GM18873 (cell line): ENCODE measurements at regions not wholly inside any gene's neighbourhood (a gene's known extent, or its start where the extent isn't known, plus 50 kb on each side); places are given as distances from the start of the nearest gene placed in this dataset.

ENCODE experiments used
- ATAC-seq: cut with Tn5 transposase; IDR thresholded peaks from one replicate; pipeline ENCODE4 v1.9.1; 2021; ENCODE audit warnings: mild to moderate bottlenecking, moderate library complexity, moderate number of reproducible peaks; ENCODE audit not compliant: unreplicated experiment, low FRiP score

GRCh38 chr9:14031810-14032209 is 282.1 kb downstream of the NFIB start:
- ATAC-seq, result no peak

- no peak for ATAC-seq
Observed at GRCh38 chr9:14031060-14031414, 282.9 kb downstream of the NFIB start.

- no peak for ATAC-seq
Observed at GRCh38 chr9:14030375-14031059, 283.4 kb downstream of the NFIB start.

GRCh38 chr9:14029806-14030374 is 284.1 kb downstream of the NFIB start:
- ATAC-seq, result no peak

- ATAC-seq, result no peak
Observed at GRCh38 chr9:14027116-14027800, 286.7 kb downstream of the NFIB start.

GRCh38 chr9:14025741-14026140 is 288.2 kb downstream of the NFIB start:
- no peak for ATAC-seq

- no peak for ATAC-seq
Observed at GRCh38 chr9:14023285-14023684, 290.7 kb downstream of the NFIB start.

GRCh38 chr9:14021871-14022525 is 291.9 kb downstream of the NFIB start:
- no peak for ATAC-seq

- no peak for ATAC-seq
Observed at GRCh38 chr9:14018081-14018480, 295.9 kb downstream of the NFIB start.

- no peak for ATAC-seq
Observed at GRCh38 chr9:14014744-14015143, 299.2 kb downstream of the NFIB start.

GRCh38 chr9:14014218-14014617 is 299.7 kb downstream of the NFIB start:
- no peak for ATAC-seq

- ATAC-seq, result no peak
Observed at GRCh38 chr9:14011799-14012560, 302.0 kb downstream of the NFIB start.

GRCh38 chr9:14007190-14007769 is 306.7 kb downstream of the NFIB start:
- ATAC-seq, result no peak

GRCh38 chr9:14006386-14007187 is 307.4 kb downstream of the NFIB start:
- no peak for ATAC-seq

GRCh38 chr9:14004110-14004509 is 309.8 kb downstream of the NFIB start:
- ATAC-seq, result no peak

GRCh38 chr9:13994240-13994639 is 319.7 kb downstream of the NFIB start:
- no peak for ATAC-seq

GRCh38 chr9:13993632-13994185 is 320.2 kb downstream of the NFIB start:
- no peak for ATAC-seq

GRCh38 chr9:13992138-13993088 is 321.5 kb downstream of the NFIB start:
- ATAC-seq, result no peak
